Upper lobe of left lung (tissue), 6 donors: ENCODE measurements at regions not wholly inside any gene's neighbourhood (a gene's known extent, or its start where the extent isn't known, plus 50 kb on each side); places are given as distances from the start of the nearest gene placed in this dataset.

ENCODE experiments used
- ATAC-seq, 2 donors: fragments of 200-7000 bp; cut with Tn5 transposase; one replicate each; pipeline ENCODE4 v1.9.1; 2022; ENCODE audit warnings: mild to moderate bottlenecking in 2 of 2, moderate library complexity in 2 of 2; ENCODE audit not compliant: low FRiP score in 2 of 2
- DNase-seq, 2 donors: peaks; one replicate each; pipeline ENCODE4 v3.0.0-alpha.2; 2019 to 2020
- H3K27ac ChIP-seq, 4 donors: fragments of 200-600 bp; sonication (generic); one replicate each; pipeline ENCODE4 v1.5.1; 2016 to 2019
- H3K27me3 ChIP-seq, 4 donors: fragments of 200-600 bp; sonication (generic); one replicate each; pipeline ENCODE4 v1.5.1; 2017 to 2019
- H3K36me3 ChIP-seq, 4 donors: fragments of 200-600 bp; sonication (generic); one replicate each; pipeline ENCODE4 v1.5.1; 2016 to 2019
- H3K4me1 ChIP-seq, 4 donors: fragments of 200-600 bp; sonication (generic); one replicate each; pipeline ENCODE4 v1.5.1; 2018 to 2019
- H3K4me3 ChIP-seq, 4 donors: fragments of 200-600 bp; sonication (generic); one replicate each; pipeline ENCODE4 v1.5.1; 2017 to 2019; ENCODE audit warnings: mild to moderate bottlenecking in 2 of 4, moderate library complexity in 1 of 4
- H3K9me3 ChIP-seq, 4 donors: fragments of 200-600 bp; sonication (generic); one replicate each; pipeline ENCODE4 v1.5.1; 2018 to 2019
- EP300 ChIP-seq, 4 donors: sonication (generic); formaldehyde crosslinking; IDR thresholded peaks; one replicate each; pipeline ENCODE4 v1.5.1; 2017; ENCODE audit warnings: antibody characterized with exemption in 4 of 4, control low read depth in 2 of 4
- POLR2A ChIP-seq, 4 donors: fragments of 450-650 bp; IDR thresholded peaks; one replicate each; pipeline ENCODE4 v1.5.1; 2016 to 2017; ENCODE audit warnings: antibody characterized with exemption in 4 of 4, mild to moderate bottlenecking in 2 of 4
- POLR2AphosphoS5 ChIP-seq, 2 donors: sonication (generic); formaldehyde crosslinking; IDR thresholded peaks; one replicate each; pipeline ENCODE4 v1.5.1; 2017; ENCODE audit warnings: antibody characterized with exemption in 2 of 2
- WGBS, 2 donors: methylation state at CpG; one replicate each; pipeline ENCODE4 v1.1.5; 2017 to 2018; 5-methylcytosine and 5-hydroxymethylcytosine counted together
- TF ChIP-seq, protein P1 (sequence below), 6 experiments: fragments of 450-650 bp in 4 of 6; fragments of 200-600 bp in 2 of 6; sonication (generic) in 2 of 6; IDR thresholded peaks; one replicate each; pipeline ENCODE4 v1.5.1; 2016 to 2019; ENCODE audit warnings: antibody characterized with exemption in 6 of 6
- donor health status: DM: no; HTN: no; CAD: no; lungs with moderate emphysema.
- donor health status: DM: no; HTN: yes; CAD: no; lungs with severe emphysema.

DNA sequence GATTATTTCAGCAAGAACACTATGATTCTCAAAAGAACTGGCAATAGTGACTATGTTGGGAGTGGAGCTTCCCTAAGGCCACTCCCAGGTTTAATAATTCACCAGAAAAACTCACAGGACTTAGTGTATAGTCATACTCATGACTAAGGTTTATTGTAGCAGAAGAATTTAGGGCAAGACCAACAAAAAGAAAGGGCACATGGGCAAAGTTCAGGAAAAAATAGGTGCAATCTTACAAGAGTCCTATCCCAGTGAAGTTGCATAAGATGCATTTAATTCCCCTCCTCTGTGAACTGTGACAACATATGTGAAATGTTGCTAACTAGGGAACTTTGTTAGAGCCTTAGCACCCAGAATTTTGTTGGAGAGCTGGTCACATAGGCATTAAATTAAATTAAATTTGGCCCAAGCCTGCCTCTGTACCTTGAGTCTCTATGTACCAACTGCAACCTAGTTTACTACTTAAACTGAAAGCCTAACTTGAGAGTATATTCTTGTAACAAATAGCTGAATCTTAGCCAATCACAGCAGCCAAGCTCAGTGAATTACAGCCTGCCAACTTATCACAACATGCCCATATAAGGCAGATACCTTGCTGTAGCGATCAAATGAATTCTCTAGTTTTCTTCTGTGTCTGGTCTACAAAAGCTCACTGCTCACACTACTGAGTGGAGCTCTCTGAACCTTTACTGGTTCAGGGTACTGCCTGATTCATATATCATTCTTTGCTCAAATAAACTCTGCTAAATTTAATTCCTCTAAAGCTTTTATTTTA, 386.2 kb upstream of the ARHGEF26 start:
- Histone ChIP-seq H3K9me3 (no peaks in the 10 kb centered on the region), H3K27me3 (no peaks in the 10 kb centered on the region), H3K36me3 (no peaks in the 10 kb centered on the region), H3K4me1 (no peaks in the 10 kb centered on the region), H3K27ac (no peak overlapping the region), H3K4me3 (no peak overlapping the region)
- ATAC-seq = no peak
- no peak for DNase-seq
- WGBS, 2 donors = 87 to 91% methylated on average over 1 of the region's 1 CpG
- TF ChIP-seq POLR2AphosphoS5 (IDR thresholded peaks at IDR 0.05) = no peak
- TF ChIP-seq, protein P1, sequence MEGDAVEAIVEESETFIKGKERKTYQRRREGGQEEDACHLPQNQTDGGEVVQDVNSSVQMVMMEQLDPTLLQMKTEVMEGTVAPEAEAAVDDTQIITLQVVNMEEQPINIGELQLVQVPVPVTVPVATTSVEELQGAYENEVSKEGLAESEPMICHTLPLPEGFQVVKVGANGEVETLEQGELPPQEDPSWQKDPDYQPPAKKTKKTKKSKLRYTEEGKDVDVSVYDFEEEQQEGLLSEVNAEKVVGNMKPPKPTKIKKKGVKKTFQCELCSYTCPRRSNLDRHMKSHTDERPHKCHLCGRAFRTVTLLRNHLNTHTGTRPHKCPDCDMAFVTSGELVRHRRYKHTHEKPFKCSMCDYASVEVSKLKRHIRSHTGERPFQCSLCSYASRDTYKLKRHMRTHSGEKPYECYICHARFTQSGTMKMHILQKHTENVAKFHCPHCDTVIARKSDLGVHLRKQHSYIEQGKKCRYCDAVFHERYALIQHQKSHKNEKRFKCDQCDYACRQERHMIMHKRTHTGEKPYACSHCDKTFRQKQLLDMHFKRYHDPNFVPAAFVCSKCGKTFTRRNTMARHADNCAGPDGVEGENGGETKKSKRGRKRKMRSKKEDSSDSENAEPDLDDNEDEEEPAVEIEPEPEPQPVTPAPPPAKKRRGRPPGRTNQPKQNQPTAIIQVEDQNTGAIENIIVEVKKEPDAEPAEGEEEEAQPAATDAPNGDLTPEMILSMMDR (IDR thresholded peaks at IDR 0.05) = no peak

DNA sequence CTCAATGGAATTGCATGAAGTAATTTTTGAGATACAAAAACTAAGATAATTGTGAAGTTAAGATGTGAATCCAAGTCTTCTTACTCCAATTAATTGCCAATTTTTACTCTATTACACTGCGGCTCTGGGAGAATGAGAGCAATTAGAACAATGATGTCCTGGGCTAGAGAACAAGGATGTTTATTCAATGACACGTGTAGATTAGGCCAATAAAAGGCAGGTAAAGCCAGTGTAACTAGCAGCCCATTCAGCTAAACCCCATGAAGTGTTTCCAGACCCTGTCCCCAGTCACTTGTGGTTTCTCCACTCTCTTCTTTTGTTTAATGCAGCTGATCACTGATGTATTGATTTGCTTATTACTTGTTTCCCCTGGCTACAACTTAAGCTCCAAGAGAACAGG, 381.1 kb upstream of the ARHGEF26 start:
- DNase-seq (no peak), ATAC-seq (no peak)
- 55 to 64% methylated on average over 2 of the region's 2 CpGs for WGBS, 2 donors
- no peak overlapping the region for H3K4me3 ChIP-seq
- H3K4me1 ChIP-seq = no peaks in the 10 kb centered on the region
- H3K27ac ChIP-seq = no peak overlapping the region
- H3K27me3 ChIP-seq = no peaks in the 10 kb centered on the region
- TF ChIP-seq, protein P1 (IDR thresholded peaks at IDR 0.05) = no peak
- TF ChIP-seq POLR2AphosphoS5 (IDR thresholded peaks at IDR 0.05) (no peak), EP300 (IDR thresholded peaks at IDR 0.05) (no peak), POLR2A (IDR thresholded peaks at IDR 0.05) (no peak)
- no peaks in the 10 kb centered on the region for H3K9me3 ChIP-seq
- H3K36me3 ChIP-seq = no peaks in the 10 kb centered on the region

DNA sequence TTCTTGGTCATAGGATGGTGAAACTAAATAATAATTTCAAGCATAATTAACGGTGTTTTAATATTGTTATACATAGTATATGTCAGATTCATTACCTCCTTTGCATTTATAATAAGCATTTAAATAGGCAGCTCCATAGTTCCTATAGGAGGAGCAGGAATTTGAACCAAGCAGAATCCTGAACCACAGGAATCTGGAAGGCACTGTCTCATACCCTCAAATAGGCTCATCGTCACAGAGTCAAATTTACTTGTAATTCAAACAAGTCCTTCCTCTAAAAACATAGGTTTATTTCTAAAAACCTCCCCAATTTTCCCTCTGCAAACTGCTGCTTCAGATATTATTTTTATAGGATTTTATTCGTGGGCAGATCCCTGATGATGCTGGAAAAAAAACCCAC, 376.3 kb upstream of the ARHGEF26 start:
- TF ChIP-seq, protein P1 (IDR thresholded peaks at IDR 0.05) = no peak
- TF ChIP-seq POLR2A (IDR thresholded peaks at IDR 0.05) (no peak), EP300 (IDR thresholded peaks at IDR 0.05) (no peak), POLR2AphosphoS5 (IDR thresholded peaks at IDR 0.05) (no peak)
- no peaks in the 10 kb centered on the region for H3K27me3 ChIP-seq
- no peak overlapping the region for H3K27ac ChIP-seq
- 77 to 91% methylated on average over 3 of the region's 3 CpGs for WGBS, 2 donors
- H3K9me3 ChIP-seq = no peaks in the 10 kb centered on the region
- no peaks in the 10 kb centered on the region for H3K36me3 ChIP-seq
- no peak overlapping the region for H3K4me3 ChIP-seq
- DNase-seq (no peak), ATAC-seq (no peak)
- no peaks in the 10 kb centered on the region for H3K4me1 ChIP-seq

DNA sequence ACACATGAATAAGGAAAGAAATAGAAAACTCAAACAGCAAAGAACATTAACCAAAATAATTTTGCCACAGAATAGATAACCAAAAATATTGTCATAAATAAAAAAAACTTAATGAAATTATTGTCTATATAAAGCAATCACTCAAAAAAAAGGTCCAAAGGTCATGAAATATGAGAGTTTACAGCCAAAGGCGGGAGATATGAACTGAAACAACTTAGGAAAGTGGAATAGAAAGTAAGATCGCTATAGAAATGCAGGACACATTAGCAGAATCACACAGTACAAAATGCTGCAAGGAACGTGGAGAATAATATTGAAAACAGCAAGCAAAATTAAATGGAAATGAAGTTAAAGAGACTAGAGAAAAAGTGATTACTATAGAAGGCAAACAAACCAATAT, 375.0 kb upstream of the ARHGEF26 start:
- DNase-seq (no peak), ATAC-seq (no peak)
- Histone ChIP-seq H3K36me3 (no peaks in the 10 kb centered on the region), H3K4me3 (no peak overlapping the region), H3K9me3 (no peaks in the 10 kb centered on the region), H3K4me1 (no peaks in the 10 kb centered on the region), H3K27ac (no peak overlapping the region), H3K27me3 (no peaks in the 10 kb centered on the region)
- TF ChIP-seq POLR2A (IDR thresholded peaks at IDR 0.05) (no peak), POLR2AphosphoS5 (IDR thresholded peaks at IDR 0.05) (no peak), EP300 (IDR thresholded peaks at IDR 0.05) (no peak)
- TF ChIP-seq, protein P1 (IDR thresholded peaks at IDR 0.05) = no peak
- 83 to 92% methylated on average over 3 of the region's 3 CpGs for WGBS, 2 donors

DNA sequence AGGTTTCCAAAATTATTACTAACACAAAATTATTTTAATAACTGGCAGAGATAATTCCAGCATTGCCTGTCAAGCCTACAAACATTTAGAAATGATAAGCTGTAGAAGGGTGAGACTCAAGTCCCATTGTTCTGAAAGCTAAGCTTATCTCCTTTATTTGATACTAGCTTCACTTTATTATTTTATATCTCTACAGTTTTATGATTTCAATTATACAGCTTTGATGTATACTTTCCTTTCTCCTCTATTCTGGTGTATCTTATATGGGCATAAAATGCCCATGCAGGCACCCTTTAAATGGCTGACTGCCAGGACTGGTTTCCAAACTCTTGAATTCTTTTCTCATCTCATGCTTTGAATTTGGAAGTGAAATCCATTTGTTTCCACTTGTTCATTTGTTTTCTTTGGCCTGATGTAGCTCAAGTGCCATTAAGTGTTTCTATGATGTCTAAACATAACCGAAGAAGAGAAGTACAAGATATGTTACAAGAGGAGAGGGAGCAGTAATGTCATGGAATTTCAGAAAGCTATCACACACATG, 372.1 kb upstream of the ARHGEF26 start:
- H3K36me3 ChIP-seq = no peaks in the 10 kb centered on the region
- no peak for ATAC-seq
- H3K9me3 ChIP-seq = no peaks in the 10 kb centered on the region
- H3K4me1 ChIP-seq = peaks cover 0 to 4% (median 0%) of the 10 kb centered on the region in 4 donors
- no peaks in the 10 kb centered on the region for H3K27me3 ChIP-seq
- no peak overlapping the region for H3K4me3 ChIP-seq
- WGBS, 2 donors = 41 to 55% methylated on average over 1 of the region's 1 CpG
- DNase-seq = no peak
- no peak overlapping the region for H3K27ac ChIP-seq
- TF ChIP-seq POLR2A (IDR thresholded peaks at IDR 0.05) (no peak), POLR2AphosphoS5 (IDR thresholded peaks at IDR 0.05) (no peak), EP300 (IDR thresholded peaks at IDR 0.05) (no peak)
- TF ChIP-seq, protein P1 (IDR thresholded peaks at IDR 0.05) = no peak
